MM.1S (cell line): ENCODE measurements at regions not wholly inside any gene's neighbourhood (a gene's known extent, or its start where the extent isn't known, plus 50 kb on each side); places are given as distances from the start of the nearest gene placed in this dataset.

Experiments
- CTCF ChIP-seq: fragments of 300-600 bp; sonication (generic); IDR thresholded peaks from 2 replicates; pipeline ENCODE4 v1.5.1; 2016; ENCODE audit warnings: antibody characterized with exemption, low read length, mixed read lengths
- EZH2 ChIP-seq: fragments of 300-600 bp; sonication (generic); optimal IDR thresholded peaks from 2 replicates; pipeline ENCODE3; 2017; ENCODE audit warnings: low read depth, mild to moderate bottlenecking, antibody characterized with exemption, low read length, mixed read lengths
- EZH2phosphoT487 ChIP-seq: fragments of 300-600 bp; sonication (generic); IDR thresholded peaks from 2 replicates; pipeline ENCODE4 v1.6.1; 2018; ENCODE audit warnings: antibody characterized with exemption, low read length

DNA sequence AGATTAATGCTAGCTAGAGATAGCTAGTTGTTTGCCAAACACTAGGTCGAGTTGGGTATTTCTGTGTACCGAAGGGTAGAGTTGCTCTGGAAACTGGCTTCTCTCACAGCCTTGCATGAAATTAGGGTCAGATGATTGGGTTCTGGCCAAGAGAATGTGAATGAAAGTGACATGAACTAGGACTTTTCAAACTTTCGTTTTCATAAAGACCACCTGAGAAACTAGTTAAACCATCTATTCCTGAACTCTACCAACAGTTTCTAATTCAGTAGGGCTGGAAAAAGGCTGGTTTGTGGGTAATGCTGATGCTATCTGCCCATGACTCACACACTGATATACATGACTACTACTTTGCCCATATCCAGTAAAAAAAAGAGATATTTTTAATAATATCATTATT, 157.6 kb downstream of the GASK1B start:
- no peak for TF ChIP-seq CTCF
- no peak for TF ChIP-seq EZH2
- TF ChIP-seq EZH2phosphoT487 = no peak
